Astrocyte (in vitro differentiated cells and primary cell): ENCODE measurements at regions not wholly inside any gene's neighbourhood (a gene's known extent, or its start where the extent isn't known, plus 50 kb on each side); places are given as distances from the start of the nearest gene placed in this dataset.
A peak's percentile ranks its signal among the peaks of the same experiment; 100 is the strongest.

Experiments
- DNase-seq: peaks from one replicate; pipeline ENCODE4 v3.0.0-alpha.2; 2010; ENCODE audit warnings: low read depth
- FAIRE-seq: peaks from 2 replicates; lab custom pipeline; 2011; peaks lifted over from hg19 to GRCh38; lab: Jason Lieb, UNC
- H2AFZ ChIP-seq: 2 replicates; pipeline ENCODE4 v1.6.0; 2012; ENCODE audit warnings: low read depth, low read length, inconsistent platforms
- H3K27ac ChIP-seq: 2 replicates; pipeline ENCODE4 v1.5.1; 2011; ENCODE audit warnings: low read depth, low read length, inconsistent platforms
- H3K27me3 ChIP-seq: 2 replicates; pipeline ENCODE4 v1.6.0; 2011; ENCODE audit warnings: low read length, inconsistent platforms; ENCODE audit not compliant: insufficient read depth
- H3K36me3 ChIP-seq: 2 replicates; pipeline ENCODE4 v1.5.1; 2011; ENCODE audit warnings: low read length, inconsistent platforms; ENCODE audit not compliant: insufficient read depth
- H3K4me1 ChIP-seq: 2 replicates; pipeline ENCODE4 v1.5.1; 2011; ENCODE audit warnings: low read length, inconsistent platforms; ENCODE audit not compliant: insufficient read depth
- H3K4me2 ChIP-seq: 2 replicates; pipeline ENCODE4 v1.6.0; 2012; ENCODE audit warnings: low read length, inconsistent platforms
- H3K4me3 ChIP-seq: 2 replicates; pipeline ENCODE4 v1.5.1; 2011; ENCODE audit warnings: low read depth, mild to moderate bottlenecking, low read length, inconsistent platforms; ENCODE audit not compliant: insufficient read depth
- H3K79me2 ChIP-seq: 2 replicates; pipeline ENCODE4 v1.6.0; 2012; ENCODE audit warnings: mild to moderate bottlenecking, low read length, inconsistent platforms; ENCODE audit not compliant: insufficient read depth
- H3K9ac ChIP-seq: 2 replicates; pipeline ENCODE4 v1.6.0; 2012; ENCODE audit warnings: mild to moderate bottlenecking, low read length, inconsistent platforms
- H3K9me3 ChIP-seq: 2 replicates; pipeline ENCODE4 v1.5.1; 2012; ENCODE audit warnings: low read depth, mild to moderate bottlenecking, low read length, inconsistent platforms; ENCODE audit not compliant: insufficient read depth
- H4K20me1 ChIP-seq: 2 replicates; pipeline ENCODE4 v1.6.0; 2012; ENCODE audit warnings: low read length, inconsistent platforms; ENCODE audit not compliant: insufficient read depth
- H3K27ac Mint-ChIP-seq: one replicate; pipeline ENCODE4 v1.8.0; 2021; ENCODE audit warnings: mild to moderate bottlenecking, mixed read lengths; ENCODE audit not compliant: unreplicated experiment
- H3K27me3 Mint-ChIP-seq: one replicate; pipeline ENCODE4 v1.8.0; 2021; ENCODE audit warnings: low read depth, mixed read lengths; ENCODE audit not compliant: unreplicated experiment
- H3K36me3 Mint-ChIP-seq: one replicate; pipeline ENCODE4 v1.8.0; 2021; ENCODE audit warnings: low read depth, mixed read lengths; ENCODE audit not compliant: unreplicated experiment
- H3K4me1 Mint-ChIP-seq: one replicate; pipeline ENCODE4 v1.8.0; 2021; ENCODE audit warnings: low read depth, mixed read lengths; ENCODE audit not compliant: unreplicated experiment
- H3K4me3 Mint-ChIP-seq: one replicate; pipeline ENCODE4 v1.8.0; 2021; ENCODE audit warnings: mild to moderate bottlenecking, moderate library complexity, mixed read lengths; ENCODE audit not compliant: unreplicated experiment
- H3K9me3 Mint-ChIP-seq: one replicate; pipeline ENCODE4 v1.8.0; 2021; ENCODE audit warnings: mild to moderate bottlenecking, mixed read lengths; ENCODE audit not compliant: unreplicated experiment
- CTCF ChIP-seq: IDR thresholded peaks from 2 replicates; pipeline ENCODE4 v1.5.1; 2011; ENCODE audit warnings: low read depth, mild to moderate bottlenecking, inconsistent platforms, low read length, moderate library complexity; ENCODE audit not compliant: insufficient read depth
- EZH2 ChIP-seq: IDR thresholded peaks from 2 replicates; pipeline ENCODE4 v1.6.1; 2012; ENCODE audit warnings: mild to moderate bottlenecking, low read length, inconsistent platforms; ENCODE audit not compliant: insufficient read depth

- Mint-ChIP-seq H3K27me3 (no peaks in the 10 kb centered on the region), H3K4me3 (no peak overlapping the region), H3K27ac (no peak overlapping the region), H3K9me3 (no peaks in the 10 kb centered on the region), H3K36me3 (no peaks in the 10 kb centered on the region), H3K4me1 (no peaks in the 10 kb centered on the region)
- Histone ChIP-seq H3K9me3 (no peaks in the 10 kb centered on the region), H3K4me1 (no peaks in the 10 kb centered on the region), H3K9ac (no peak overlapping the region), H2AFZ (peak overlapping the region; percentile 24), H3K27me3 (no peaks in the 10 kb centered on the region), H3K4me2 (no peak overlapping the region), H3K36me3 (no peaks in the 10 kb centered on the region), H3K79me2 (no peaks in the 10 kb centered on the region), H4K20me1 (no peaks in the 10 kb centered on the region), H3K27ac (no peak overlapping the region), H3K4me3 (no peak overlapping the region)
- DNase-seq = no peak
- TF ChIP-seq CTCF = no peak
- no peak for TF ChIP-seq EZH2
- no peak for FAIRE-seq
These were observed 1201.1 kb upstream of the SLC10A2 start for GRCh38 chr13:104267206-104267811.

GRCh38 chr13:104256701-104257100, 1190.5 kb upstream of the SLC10A2 start:
- Mint-ChIP-seq H3K27ac (no peak overlapping the region), H3K9me3 (no peaks in the 10 kb centered on the region), H3K4me3 (no peak overlapping the region), H3K4me1 (no peaks in the 10 kb centered on the region), H3K27me3 (no peaks in the 10 kb centered on the region), H3K36me3 (no peaks in the 10 kb centered on the region)
- Histone ChIP-seq H2AFZ (no peak overlapping the region), H3K9ac (no peak overlapping the region), H3K4me2 (no peak overlapping the region), H4K20me1 (no peaks in the 10 kb centered on the region), H3K9me3 (no peaks in the 10 kb centered on the region), H3K4me1 (no peaks in the 10 kb centered on the region), H3K36me3 (no peaks in the 10 kb centered on the region), H3K4me3 (no peak overlapping the region), H3K27me3 (no peaks in the 10 kb centered on the region), H3K79me2 (no peaks in the 10 kb centered on the region), H3K27ac (no peak overlapping the region)
- TF ChIP-seq EZH2 (no peak), CTCF (no peak)
- FAIRE-seq (no peak), DNase-seq (no peak)

GRCh38 chr13:104253063-104253680, 1187.0 kb upstream of the SLC10A2 start:
- Mint-ChIP-seq H3K4me1 (no peaks in the 10 kb centered on the region), H3K27ac (no peak overlapping the region), H3K27me3 (no peaks in the 10 kb centered on the region), H3K36me3 (no peaks in the 10 kb centered on the region), H3K9me3 (no peaks in the 10 kb centered on the region), H3K4me3 (no peak overlapping the region)
- no peaks in the 10 kb centered on the region for H3K9me3 ChIP-seq
- no peak overlapping the region for H3K9ac ChIP-seq
- H3K4me2 ChIP-seq = no peak overlapping the region
- no peak overlapping the region for H2AFZ ChIP-seq
- H4K20me1 ChIP-seq = no peaks in the 10 kb centered on the region
- H3K79me2 ChIP-seq = no peaks in the 10 kb centered on the region
- TF ChIP-seq CTCF (no peak), EZH2 (no peak)
- no peaks in the 10 kb centered on the region for H3K27me3 ChIP-seq
- H3K36me3 ChIP-seq = no peaks in the 10 kb centered on the region
- no peak overlapping the region for H3K4me3 ChIP-seq
- no peak for FAIRE-seq
- DNase-seq = peak; percentile 3
- H3K27ac ChIP-seq = no peak overlapping the region
- H3K4me1 ChIP-seq = no peaks in the 10 kb centered on the region
